ENCODE measurements at regions not wholly inside any gene's neighbourhood (a gene's known extent, or its start where the extent isn't known, plus 50 kb on each side); places are given as distances from the start of the nearest gene placed in this dataset.

- TF ChIP-seq MYC (IDR thresholded peaks at IDR 0.05; ENCODE audit: low read depth, low read length) (no peak), CTCF (IDR thresholded peaks at IDR 0.05; ENCODE audit: low read depth, low read length) (no peak), POLR2A (IDR thresholded peaks at IDR 0.05; ENCODE audit: extremely low read depth, insufficient read length) (no peak)
- TF ChIP-seq, protein P1, sequence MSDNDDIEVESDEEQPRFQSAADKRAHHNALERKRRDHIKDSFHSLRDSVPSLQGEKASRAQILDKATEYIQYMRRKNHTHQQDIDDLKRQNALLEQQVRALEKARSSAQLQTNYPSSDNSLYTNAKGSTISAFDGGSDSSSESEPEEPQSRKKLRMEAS (IDR thresholded peaks at IDR 0.05; ENCODE audit: low read depth, low read length), result no peak
Measured at GRCh38 chr6:19597809-19598320, 239.3 kb upstream of the ID4 start.

DNA sequence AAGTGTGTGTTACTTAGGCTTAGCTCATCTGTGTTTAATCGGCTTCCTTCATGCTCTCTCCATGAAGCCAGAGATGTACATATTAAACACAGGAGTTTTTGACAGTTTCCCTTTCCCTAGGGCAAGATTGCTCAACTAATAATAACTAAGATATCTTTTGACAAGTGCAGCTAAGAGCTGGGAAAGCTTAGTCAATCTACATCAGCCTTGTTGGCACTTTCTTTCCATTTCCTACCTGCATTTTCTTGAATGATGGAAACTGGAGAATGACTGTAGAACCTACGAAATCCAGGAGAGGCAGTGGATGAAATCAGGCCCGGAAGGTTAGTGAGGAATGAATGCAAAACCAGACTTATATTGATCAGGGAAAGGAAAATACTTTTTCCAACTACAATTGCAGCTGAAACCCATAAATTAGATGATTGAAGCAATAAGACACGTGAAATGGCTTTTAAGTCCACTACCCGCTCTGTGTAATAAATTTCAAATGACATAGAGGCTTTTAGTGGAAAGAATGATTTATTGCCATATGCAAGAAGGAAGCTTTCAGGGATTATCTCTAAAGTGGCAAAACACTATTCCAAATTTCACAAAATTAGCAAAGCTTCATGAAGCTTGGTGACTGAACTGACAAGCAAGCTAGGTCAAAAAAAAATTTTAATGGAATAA lies 237.2 kb upstream of the ID4 start:
- DNase-seq (ENCODE audit: low read depth), result no peak
- TF ChIP-seq MYC (IDR thresholded peaks at IDR 0.05; ENCODE audit: low read depth, low read length) (no peak), CTCF (IDR thresholded peaks at IDR 0.05; ENCODE audit: low read depth, low read length) (no peak), POLR2A (IDR thresholded peaks at IDR 0.05; ENCODE audit: extremely low read depth, insufficient read length) (no peak)
- TF ChIP-seq, protein P1 (IDR thresholded peaks at IDR 0.05; ENCODE audit: low read depth, low read length), result no peak
- H3K4me3 ChIP-seq (ENCODE audit: low read depth, low read length), result no peak overlapping the region

More at GRCh38 chr6:19597809-19598320, 239.3 kb upstream of the ID4 start:
- no peak overlapping the region for H3K4me3 ChIP-seq (ENCODE audit: low read depth, low read length)
- no peak for DNase-seq (ENCODE audit: low read depth)

DNA sequence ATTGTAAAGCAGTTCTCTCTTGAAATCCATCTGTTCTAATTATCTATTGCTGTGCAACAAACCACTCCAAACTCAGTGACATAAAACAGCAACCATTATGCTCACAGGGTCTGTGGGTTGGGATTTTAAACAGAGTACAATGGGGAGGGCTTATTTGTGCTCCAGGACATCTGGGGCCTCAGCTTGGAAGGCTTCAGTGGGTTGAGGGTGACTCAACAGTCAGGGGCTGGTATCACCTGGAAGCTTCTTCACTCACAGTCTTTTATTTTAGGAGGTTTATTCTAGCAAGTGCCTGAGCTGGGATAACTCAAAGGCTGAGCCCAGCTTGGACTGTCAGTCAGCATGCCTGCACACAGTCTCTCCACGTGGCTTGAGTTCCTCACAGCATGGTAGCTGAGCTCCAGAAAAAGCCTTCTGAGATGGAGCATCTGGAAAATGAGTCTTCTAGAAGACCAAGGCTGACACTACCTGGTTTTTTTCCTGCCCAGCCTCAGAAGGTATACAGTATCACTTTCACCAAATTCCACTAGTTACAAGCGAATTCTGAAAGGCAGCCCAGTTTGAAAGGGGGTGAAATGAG lies 234.6 kb upstream of the ID4 start:
- no peak overlapping the region for H3K4me3 ChIP-seq (ENCODE audit: low read depth, low read length)
- no peak for DNase-seq (ENCODE audit: low read depth)
- TF ChIP-seq POLR2A (IDR thresholded peaks at IDR 0.05; ENCODE audit: extremely low read depth, insufficient read length), result no peak
- TF ChIP-seq, protein P1 (IDR thresholded peaks at IDR 0.05; ENCODE audit: low read depth, low read length), result no peak

GRCh38 chr6:19603721-19604120 lies 233.4 kb upstream of the ID4 start:
- TF ChIP-seq MYC (IDR thresholded peaks at IDR 0.05; ENCODE audit: low read depth, low read length) (no peak), POLR2A (IDR thresholded peaks at IDR 0.05; ENCODE audit: extremely low read depth, insufficient read length) (no peak), CTCF (IDR thresholded peaks at IDR 0.05; ENCODE audit: low read depth, low read length) (no peak)
- TF ChIP-seq, protein P1 (IDR thresholded peaks at IDR 0.05; ENCODE audit: low read depth, low read length), result no peak
- H3K4me3 ChIP-seq (ENCODE audit: low read depth, low read length), result no peak overlapping the region
- DNase-seq (ENCODE audit: low read depth), result no peak

DNA sequence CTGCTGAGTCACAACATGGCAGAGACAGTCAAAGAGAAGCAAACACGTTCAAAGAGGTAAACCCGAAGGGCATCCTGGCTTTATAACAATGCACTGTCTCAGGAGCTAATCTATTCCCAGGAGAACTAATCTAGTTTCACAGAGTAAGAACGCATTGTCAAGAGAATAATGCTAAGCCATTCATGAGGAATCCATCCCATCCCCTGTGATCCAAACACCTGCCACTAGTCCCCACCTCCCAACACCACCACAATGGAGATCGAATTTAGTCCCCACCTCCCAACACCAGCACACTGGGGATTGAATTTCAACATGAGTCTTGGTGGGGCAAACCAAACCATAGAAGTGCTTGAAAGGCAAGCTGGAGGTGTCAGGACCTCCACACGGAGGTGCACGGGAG lies 231.5 kb upstream of the ID4 start:
- no peak for TF ChIP-seq POLR2A (IDR thresholded peaks at IDR 0.05; ENCODE audit: extremely low read depth, insufficient read length)
- TF ChIP-seq, protein P1 (IDR thresholded peaks at IDR 0.05; ENCODE audit: low read depth, low read length), result no peak
- no peak for TF ChIP-seq MYC (IDR thresholded peaks at IDR 0.05; ENCODE audit: low read depth, low read length)
- TF ChIP-seq CTCF (IDR thresholded peaks at IDR 0.05; ENCODE audit: low read depth, low read length), result no peak
- no peak for DNase-seq (ENCODE audit: low read depth)
- no peak overlapping the region for H3K4me3 ChIP-seq (ENCODE audit: low read depth, low read length)

- DNase-seq (ENCODE audit: low read depth), result no peak
- no peak overlapping the region for H3K4me3 ChIP-seq (ENCODE audit: low read depth, low read length)
- no peak for TF ChIP-seq POLR2A (IDR thresholded peaks at IDR 0.05; ENCODE audit: extremely low read depth, insufficient read length)
- TF ChIP-seq CTCF (IDR thresholded peaks at IDR 0.05; ENCODE audit: low read depth, low read length), result no peak
- TF ChIP-seq MYC (IDR thresholded peaks at IDR 0.05; ENCODE audit: low read depth, low read length), result no peak
Measured at GRCh38 chr6:19608546-19608945, 228.6 kb upstream of the ID4 start.
